ENCODE measurements at regions not wholly inside any gene's neighbourhood (a gene's known extent, or its start where the extent isn't known, plus 50 kb on each side); places are given as distances from the start of the nearest gene placed in this dataset.

GRCh38 chr21:15566703-15567102 is 163.1 kb upstream of the USP25 start:
- no peak for ATAC-seq

GRCh38 chr21:15567191-15567590 is 162.6 kb upstream of the USP25 start:
- ATAC-seq = no peak
- TF ChIP-seq ZNF8 (CRISPR knock-in tag; IDR thresholded peaks at IDR 0.05) = no peak
- no peak for TF ChIP-seq ARNTL (CRISPR knock-in tag; IDR thresholded peaks at IDR 0.05; ENCODE audit: borderline replicate concordance, low read depth)
- no peak for TF ChIP-seq PATZ1 (CRISPR knock-in tag; IDR thresholded peaks at IDR 0.05; ENCODE audit: borderline replicate concordance)
- no peak for TF ChIP-seq CREB5 (CRISPR knock-in tag; IDR thresholded peaks at IDR 0.05; ENCODE audit: low read depth)
- no peak for TF ChIP-seq ESRRG (CRISPR knock-in tag; IDR thresholded peaks at IDR 0.05)
- no peak for TF ChIP-seq OSR1 (CRISPR knock-in tag; IDR thresholded peaks at IDR 0.05)
- no peak for TF ChIP-seq RARB (CRISPR knock-in tag; IDR thresholded peaks at IDR 0.05)
- TF ChIP-seq ZNF565 (CRISPR knock-in tag; conservative IDR thresholded peaks at IDR 0.05; ENCODE audit: low read depth) = no peak

More at GRCh38 chr21:15566703-15567102, 163.1 kb upstream of the USP25 start:
- TF ChIP-seq RARB (CRISPR knock-in tag; IDR thresholded peaks at IDR 0.05) (no peak), TCF4 (CRISPR knock-in tag; IDR thresholded peaks at IDR 0.05; ENCODE audit: borderline replicate concordance) (peak; percentile 41; the same call in 1 of the 2 replicates)

GRCh38 chr21:15568516-15568915 is 161.3 kb upstream of the USP25 start:
- TF ChIP-seq TSHZ2 (CRISPR knock-in tag; IDR thresholded peaks at IDR 0.05) = no peak
- no peak for TF ChIP-seq CREB5 (CRISPR knock-in tag; IDR thresholded peaks at IDR 0.05; ENCODE audit: low read depth)
- no peak for TF ChIP-seq ISL1 (CRISPR knock-in tag; IDR thresholded peaks at IDR 0.05)
- TF ChIP-seq TCF4 (CRISPR knock-in tag; IDR thresholded peaks at IDR 0.05; ENCODE audit: borderline replicate concordance) = no peak
- TF ChIP-seq TOX (CRISPR knock-in tag; IDR thresholded peaks at IDR 0.05; ENCODE audit: borderline replicate concordance) = no peak
- no peak for TF ChIP-seq SNAI2 (CRISPR knock-in tag; IDR thresholded peaks at IDR 0.05)
- no peak for TF ChIP-seq CSRNP3 (CRISPR knock-in tag; IDR thresholded peaks at IDR 0.05)
- no peak for TF ChIP-seq BACH2 (CRISPR knock-in tag; IDR thresholded peaks at IDR 0.05; ENCODE audit: borderline replicate concordance)
- TF ChIP-seq POU6F1 (CRISPR knock-in tag; IDR thresholded peaks at IDR 0.05; ENCODE audit: borderline replicate concordance, low read depth) = no peak
- TF ChIP-seq ESRRG (CRISPR knock-in tag; IDR thresholded peaks at IDR 0.05) = no peak
- no peak for ATAC-seq

Measured in SK-N-SH treated with all-trans-retinoic acid at 6 μM for 48 hours (cell line).